ENCODE measurements at regions not wholly inside any gene's neighbourhood (a gene's known extent, or its start where the extent isn't known, plus 50 kb on each side); places are given as distances from the start of the nearest gene placed in this dataset.

DNA sequence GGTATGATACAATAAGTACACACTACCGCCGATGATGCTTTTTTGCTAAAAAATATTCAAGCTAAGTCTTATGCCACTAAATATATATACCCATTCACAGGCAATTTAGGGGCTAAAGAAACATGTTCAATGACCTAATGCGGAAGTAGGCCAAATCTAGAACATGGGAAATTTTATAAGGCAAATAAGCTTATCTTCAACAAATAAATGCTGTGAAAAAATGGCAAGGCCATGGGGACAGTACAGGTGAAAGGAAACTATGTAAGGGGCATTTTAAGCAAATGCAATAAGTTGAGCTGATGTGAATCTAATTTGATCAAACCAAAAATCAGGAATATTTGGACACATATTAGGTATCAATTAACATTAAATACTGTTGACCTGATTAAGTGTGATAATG, 339.5 kb upstream of the EDIL3 start:
- TF ChIP-seq, protein P1, sequence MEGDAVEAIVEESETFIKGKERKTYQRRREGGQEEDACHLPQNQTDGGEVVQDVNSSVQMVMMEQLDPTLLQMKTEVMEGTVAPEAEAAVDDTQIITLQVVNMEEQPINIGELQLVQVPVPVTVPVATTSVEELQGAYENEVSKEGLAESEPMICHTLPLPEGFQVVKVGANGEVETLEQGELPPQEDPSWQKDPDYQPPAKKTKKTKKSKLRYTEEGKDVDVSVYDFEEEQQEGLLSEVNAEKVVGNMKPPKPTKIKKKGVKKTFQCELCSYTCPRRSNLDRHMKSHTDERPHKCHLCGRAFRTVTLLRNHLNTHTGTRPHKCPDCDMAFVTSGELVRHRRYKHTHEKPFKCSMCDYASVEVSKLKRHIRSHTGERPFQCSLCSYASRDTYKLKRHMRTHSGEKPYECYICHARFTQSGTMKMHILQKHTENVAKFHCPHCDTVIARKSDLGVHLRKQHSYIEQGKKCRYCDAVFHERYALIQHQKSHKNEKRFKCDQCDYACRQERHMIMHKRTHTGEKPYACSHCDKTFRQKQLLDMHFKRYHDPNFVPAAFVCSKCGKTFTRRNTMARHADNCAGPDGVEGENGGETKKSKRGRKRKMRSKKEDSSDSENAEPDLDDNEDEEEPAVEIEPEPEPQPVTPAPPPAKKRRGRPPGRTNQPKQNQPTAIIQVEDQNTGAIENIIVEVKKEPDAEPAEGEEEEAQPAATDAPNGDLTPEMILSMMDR (IDR thresholded peaks at IDR 0.05; ENCODE audit: low read depth, low read length, missing input control): no peak
- TF ChIP-seq EGR1 (IDR thresholded peaks at IDR 0.05; ENCODE audit: low read depth in 2 of 2) (no peak), SP1 (IDR thresholded peaks at IDR 0.05) (no peak)

Measured in liver (tissue), 3 donors.